ENCODE measurements at regions not wholly inside any gene's neighbourhood (a gene's known extent, or its start where the extent isn't known, plus 50 kb on each side); places are given as distances from the start of the nearest gene placed in this dataset.

GRCh38 chr10:23604613-23605012 is 165.7 kb downstream of the OTUD1 start:
- no peaks in the 10 kb centered on the region for H3K79me2 ChIP-seq (ENCODE audit: insufficient read depth)
- H3K27ac ChIP-seq = no peak overlapping the region
- TF ChIP-seq EZH2phosphoT487 (IDR thresholded peaks at IDR 0.05; ENCODE audit: insufficient read depth, low read depth) = no peak
- TF ChIP-seq EZH2 (IDR thresholded peaks at IDR 0.05; ENCODE audit: insufficient read depth, poor library complexity, severe bottlenecking) = no peak
- no peaks in the 10 kb centered on the region for H3K9me3 ChIP-seq (ENCODE audit: low read depth)
- no peaks in the 10 kb centered on the region for H3F3A ChIP-seq (ENCODE audit: insufficient read depth)
- H3K9me2 ChIP-seq (ENCODE audit: insufficient read depth) = no peaks in the 10 kb centered on the region
- no peak overlapping the region for H3K4me2 ChIP-seq (ENCODE audit: unreplicated experiment)
- no peak overlapping the region for H3K4me3 ChIP-seq
- 23 to 30% methylated on average over 2 of the region's 2 CpGs for WGBS, 2 experiments (ENCODE audit: low coverage in 1 of 2, low lambda C conversion rate in 2 of 2, missing lambda C conversion rate in 2 of 2)
- DNase-seq = no peak
- H3K4me1 ChIP-seq (ENCODE audit: insufficient read depth) = no peaks in the 10 kb centered on the region
- in situ Hi-C loops (cut with MboI) = no loop called here
- no peak overlapping the region for H2AFZ ChIP-seq
- no peaks in the 10 kb centered on the region for H3K36me3 ChIP-seq (ENCODE audit: low read depth)
- no peaks in the 10 kb centered on the region for H3K27me3 ChIP-seq (replicated peaks; ENCODE audit: insufficient read depth)
- no peak overlapping the region for H3K9ac ChIP-seq
- H4K20me1 ChIP-seq (ENCODE audit: insufficient read depth) = no peaks in the 10 kb centered on the region

GRCh38 chr10:23606456-23606855 is 167.6 kb downstream of the OTUD1 start:
- no peaks in the 10 kb centered on the region for H3K27me3 ChIP-seq (replicated peaks; ENCODE audit: insufficient read depth)
- no peaks in the 10 kb centered on the region for H3K79me2 ChIP-seq (ENCODE audit: insufficient read depth)
- no peaks in the 10 kb centered on the region for H3F3A ChIP-seq (ENCODE audit: insufficient read depth)
- H3K4me2 ChIP-seq (ENCODE audit: unreplicated experiment) = no peak overlapping the region
- no peaks in the 10 kb centered on the region for H3K36me3 ChIP-seq (ENCODE audit: low read depth)
- WGBS, 2 experiments (ENCODE audit: low coverage in 1 of 2, low lambda C conversion rate in 2 of 2, missing lambda C conversion rate in 2 of 2) = 50 to 56% methylated on average over 7 of the region's 7 CpGs
- H3K9me3 ChIP-seq (ENCODE audit: low read depth) = no peaks in the 10 kb centered on the region
- no peak overlapping the region for H3K4me3 ChIP-seq
- DNase-seq = no peak
- in situ Hi-C loops (cut with MboI) = no loop called here
- TF ChIP-seq EZH2phosphoT487 (IDR thresholded peaks at IDR 0.05; ENCODE audit: insufficient read depth, low read depth) = no peak
- TF ChIP-seq EZH2 (IDR thresholded peaks at IDR 0.05; ENCODE audit: insufficient read depth, poor library complexity, severe bottlenecking) = no peak
- no peak overlapping the region for H3K9ac ChIP-seq
- no peaks in the 10 kb centered on the region for H3K9me2 ChIP-seq (ENCODE audit: insufficient read depth)
- no peak overlapping the region for H3K27ac ChIP-seq
- H2AFZ ChIP-seq = no peak overlapping the region
- H4K20me1 ChIP-seq (ENCODE audit: insufficient read depth) = no peaks in the 10 kb centered on the region
- H3K4me1 ChIP-seq (ENCODE audit: insufficient read depth) = no peaks in the 10 kb centered on the region

- Histone ChIP-seq H3K9me3 (ENCODE audit: low read depth) (no peaks in the 10 kb centered on the region), H3K4me1 (ENCODE audit: insufficient read depth) (no peaks in the 10 kb centered on the region), H3K4me2 (ENCODE audit: unreplicated experiment) (no peak overlapping the region), H3K36me3 (ENCODE audit: low read depth) (no peaks in the 10 kb centered on the region), H3K9ac (no peak overlapping the region), H3K4me3 (no peak overlapping the region), H3F3A (ENCODE audit: insufficient read depth) (no peaks in the 10 kb centered on the region), H3K9me2 (ENCODE audit: insufficient read depth) (no peaks in the 10 kb centered on the region), H3K27me3 (replicated peaks; ENCODE audit: insufficient read depth) (no peaks in the 10 kb centered on the region), H3K27ac (no peak overlapping the region), H4K20me1 (ENCODE audit: insufficient read depth) (no peaks in the 10 kb centered on the region), H2AFZ (no peak overlapping the region), H3K79me2 (ENCODE audit: insufficient read depth) (no peaks in the 10 kb centered on the region)
- 60 to 70% methylated on average over 7 of the region's 7 CpGs for WGBS, 2 experiments (ENCODE audit: low coverage in 1 of 2, low lambda C conversion rate in 2 of 2, missing lambda C conversion rate in 2 of 2)
- TF ChIP-seq EZH2 (IDR thresholded peaks at IDR 0.05; ENCODE audit: insufficient read depth, poor library complexity, severe bottlenecking) = no peak
- no peak for TF ChIP-seq EZH2phosphoT487 (IDR thresholded peaks at IDR 0.05; ENCODE audit: insufficient read depth, low read depth)
- DNase-seq = no peak
- in situ Hi-C loops (cut with MboI) = no loop called here
Measured at GRCh38 chr10:23608926-23609325, 170.1 kb downstream of the OTUD1 start.

- Histone ChIP-seq H3K9me3 (ENCODE audit: low read depth) (no peaks in the 10 kb centered on the region), H3K9me2 (ENCODE audit: insufficient read depth) (no peaks in the 10 kb centered on the region), H3K27me3 (replicated peaks; ENCODE audit: insufficient read depth) (no peaks in the 10 kb centered on the region), H2AFZ (no peak overlapping the region), H3K36me3 (ENCODE audit: low read depth) (no peaks in the 10 kb centered on the region), H3K4me2 (ENCODE audit: unreplicated experiment) (no peak overlapping the region), H3K9ac (no peak overlapping the region), H3K4me3 (no peak overlapping the region), H4K20me1 (ENCODE audit: insufficient read depth) (no peaks in the 10 kb centered on the region), H3K27ac (no peak overlapping the region), H3K4me1 (ENCODE audit: insufficient read depth) (no peaks in the 10 kb centered on the region), H3K79me2 (ENCODE audit: insufficient read depth) (no peaks in the 10 kb centered on the region), H3F3A (ENCODE audit: insufficient read depth) (no peaks in the 10 kb centered on the region)
- peak; percentile 2 for DNase-seq
- no peak for TF ChIP-seq EZH2phosphoT487 (IDR thresholded peaks at IDR 0.05; ENCODE audit: insufficient read depth, low read depth)
- TF ChIP-seq EZH2 (IDR thresholded peaks at IDR 0.05; ENCODE audit: insufficient read depth, poor library complexity, severe bottlenecking) = no peak
- 2 to 4% methylated on average over 4 of the region's 4 CpGs for WGBS, 2 experiments (ENCODE audit: low coverage in 1 of 2, low lambda C conversion rate in 2 of 2, missing lambda C conversion rate in 2 of 2)
- in situ Hi-C loops (cut with MboI) = no loop called here
Measured at GRCh38 chr10:23610626-23611307, 171.9 kb downstream of the OTUD1 start.

Measured in GM23248 (cell line).